22Rv1 (cell line): ENCODE measurements at regions not wholly inside any gene's neighbourhood (a gene's known extent, or its start where the extent isn't known, plus 50 kb on each side); places are given as distances from the start of the nearest gene placed in this dataset.

Experiments
- ZFX ChIP-seq: fragments of 450-650 bp; IDR thresholded peaks from 2 replicates; pipeline ENCODE4 v1.6.1; 2017; ENCODE audit warnings: antibody characterized with exemption, borderline replicate concordance
- TF ChIP-seq, protein P1 (sequence below): fragments of 450-650 bp; IDR thresholded peaks from 2 replicates; pipeline ENCODE4 v1.5.1; 2017; ENCODE audit warnings: mild to moderate bottlenecking

DNA sequence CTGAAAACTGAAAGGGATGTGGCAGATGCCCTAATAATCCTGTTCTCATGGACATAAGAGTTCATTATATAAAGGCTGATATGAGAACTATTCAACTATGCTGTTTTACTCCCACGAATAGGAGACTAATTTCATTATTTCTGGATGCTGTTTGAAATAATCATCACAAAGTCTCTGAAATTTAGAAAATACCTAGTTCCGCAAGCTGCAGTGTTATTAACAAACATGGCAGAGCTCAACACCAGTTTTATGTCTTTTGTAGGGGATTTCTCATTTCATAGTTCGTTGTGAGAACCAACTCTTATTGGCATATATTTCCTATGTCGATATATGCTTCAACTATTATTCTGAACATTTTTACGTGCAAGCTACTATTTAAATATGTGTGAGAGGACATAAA is 200.3 kb upstream of the SLC8A1 start:
- TF ChIP-seq, protein P1, sequence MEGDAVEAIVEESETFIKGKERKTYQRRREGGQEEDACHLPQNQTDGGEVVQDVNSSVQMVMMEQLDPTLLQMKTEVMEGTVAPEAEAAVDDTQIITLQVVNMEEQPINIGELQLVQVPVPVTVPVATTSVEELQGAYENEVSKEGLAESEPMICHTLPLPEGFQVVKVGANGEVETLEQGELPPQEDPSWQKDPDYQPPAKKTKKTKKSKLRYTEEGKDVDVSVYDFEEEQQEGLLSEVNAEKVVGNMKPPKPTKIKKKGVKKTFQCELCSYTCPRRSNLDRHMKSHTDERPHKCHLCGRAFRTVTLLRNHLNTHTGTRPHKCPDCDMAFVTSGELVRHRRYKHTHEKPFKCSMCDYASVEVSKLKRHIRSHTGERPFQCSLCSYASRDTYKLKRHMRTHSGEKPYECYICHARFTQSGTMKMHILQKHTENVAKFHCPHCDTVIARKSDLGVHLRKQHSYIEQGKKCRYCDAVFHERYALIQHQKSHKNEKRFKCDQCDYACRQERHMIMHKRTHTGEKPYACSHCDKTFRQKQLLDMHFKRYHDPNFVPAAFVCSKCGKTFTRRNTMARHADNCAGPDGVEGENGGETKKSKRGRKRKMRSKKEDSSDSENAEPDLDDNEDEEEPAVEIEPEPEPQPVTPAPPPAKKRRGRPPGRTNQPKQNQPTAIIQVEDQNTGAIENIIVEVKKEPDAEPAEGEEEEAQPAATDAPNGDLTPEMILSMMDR: no peak
- TF ChIP-seq ZFX: no peak
